Dendritic cell treated with granulocyte-macrophage colony-stimulating factor and Interleukin-4, amounts not matched to agents 40 ng/mL and 50 ng/mL, for 4 days (primary cell): ENCODE measurements at regions not wholly inside any gene's neighbourhood (a gene's known extent, or its start where the extent isn't known, plus 50 kb on each side); places are given as distances from the start of the nearest gene placed in this dataset.
"Not testable (repeated sequence)": the region's sequence is repeated elsewhere in the genome, so short reads cannot be mapped to it uniquely, and the experiment has no call there.

Source experiments
- H3K27ac Mint-ChIP-seq: one replicate; pipeline ENCODE4 v1.8.0; 2022; ENCODE audit warnings: mild to moderate bottlenecking, mixed read lengths
- H3K27me3 Mint-ChIP-seq: one replicate; pipeline ENCODE4 v1.8.0; 2022; ENCODE audit warnings: mild to moderate bottlenecking, mixed read lengths
- H3K36me3 Mint-ChIP-seq: one replicate; pipeline ENCODE4 v1.8.0; 2022; ENCODE audit warnings: low read depth, mixed read lengths
- H3K4me1 Mint-ChIP-seq: one replicate; pipeline ENCODE4 v1.8.0; 2022; ENCODE audit warnings: low read depth, mixed read lengths
- H3K4me3 Mint-ChIP-seq: one replicate; pipeline ENCODE4 v1.8.0; 2022; ENCODE audit warnings: mild to moderate bottlenecking, moderate library complexity, mixed read lengths
- H3K9me3 Mint-ChIP-seq: one replicate; pipeline ENCODE4 v1.8.0; 2022; ENCODE audit warnings: mixed read lengths
- intact Hi-C: fragments of 100-400 bp; cut with micrococcal nuclease; formaldehyde crosslinking; loops from one replicate; pipeline ENCODE4 v1.15.0; 2022

GRCh38 chr12:129959889-129960288 lies 56.1 kb upstream of the TMEM132D start:
- Mint-ChIP-seq H3K27ac (no peak overlapping the region), H3K4me1 (no peaks in the 10 kb centered on the region), H3K27me3 (no peaks in the 10 kb centered on the region), H3K4me3 (no peak overlapping the region), H3K9me3 (no peaks in the 10 kb centered on the region), H3K36me3 (no peaks in the 10 kb centered on the region)
- intact Hi-C loops, result no loop called here

- intact Hi-C loops, result no loop called here
- H3K4me1 Mint-ChIP-seq, result no peaks in the 10 kb centered on the region
- no peaks in the 10 kb centered on the region for H3K36me3 Mint-ChIP-seq
- no peaks in the 10 kb centered on the region for H3K9me3 Mint-ChIP-seq
- H3K4me3 Mint-ChIP-seq, result no peak overlapping the region
- H3K27ac Mint-ChIP-seq, result no peak overlapping the region
- no peaks in the 10 kb centered on the region for H3K27me3 Mint-ChIP-seq
These were observed 57.3 kb upstream of the TMEM132D start for GRCh38 chr12:129961091-129961490.

DNA sequence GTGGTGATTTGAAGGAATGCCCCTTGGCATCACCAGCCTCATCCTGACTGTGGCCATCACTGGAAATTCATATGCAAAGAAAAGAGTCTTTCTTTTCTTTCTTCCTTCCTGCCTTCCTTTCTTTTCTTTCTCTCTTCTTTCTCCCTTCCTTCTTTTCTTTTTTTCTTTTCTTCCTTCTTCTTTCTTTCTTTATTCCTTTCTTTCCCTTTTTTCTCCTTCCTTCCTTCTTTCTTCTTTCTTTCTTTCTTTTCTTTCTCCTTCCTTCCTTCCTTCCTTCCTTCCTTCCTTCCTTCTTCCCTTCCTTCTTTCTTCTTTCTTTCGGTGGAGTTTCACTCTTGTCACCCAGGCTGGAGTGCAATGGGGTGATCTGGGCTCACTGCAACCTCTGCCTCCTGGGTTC lies 58.0 kb upstream of the TMEM132D start:
- Mint-ChIP-seq H3K27ac (no peak overlapping the region), H3K27me3 (no peaks in the 10 kb centered on the region), H3K4me1 (no peaks in the 10 kb centered on the region)

GRCh38 chr12:129964300-129964699 lies 60.5 kb upstream of the TMEM132D start:
- Mint-ChIP-seq H3K36me3 (no peaks in the 10 kb centered on the region), H3K27ac (no peak overlapping the region), H3K4me3 (no peak overlapping the region), H3K9me3 (no peaks in the 10 kb centered on the region), H3K4me1 (no peaks in the 10 kb centered on the region), H3K27me3 (no peaks in the 10 kb centered on the region)
- intact Hi-C loops, result no loop called here

More for the DNA sequence above, 58.0 kb upstream of the TMEM132D start:
- H3K4me3 Mint-ChIP-seq, result no peak overlapping the region
- intact Hi-C loops, result no loop called here
- H3K36me3 Mint-ChIP-seq, result no peaks in the 10 kb centered on the region
- H3K9me3 Mint-ChIP-seq, result no peaks in the 10 kb centered on the region

GRCh38 chr12:129964826-129965457 lies 61.1 kb upstream of the TMEM132D start:
- Mint-ChIP-seq H3K9me3 (no peaks in the 10 kb centered on the region), H3K36me3 (no peaks in the 10 kb centered on the region), H3K4me1 (no peaks in the 10 kb centered on the region), H3K27ac (no peak overlapping the region), H3K4me3 (no peak overlapping the region), H3K27me3 (no peaks in the 10 kb centered on the region)
- intact Hi-C loops, result no loop called here

- no peak overlapping the region for H3K27ac Mint-ChIP-seq
- H3K36me3 Mint-ChIP-seq, result no peaks in the 10 kb centered on the region
- intact Hi-C loops, result no loop called here
- no peaks in the 10 kb centered on the region for H3K9me3 Mint-ChIP-seq
- no peak overlapping the region for H3K4me3 Mint-ChIP-seq
- H3K4me1 Mint-ChIP-seq, result no peaks in the 10 kb centered on the region
- no peaks in the 10 kb centered on the region for H3K27me3 Mint-ChIP-seq
These were observed 62.5 kb upstream of the TMEM132D start for GRCh38 chr12:129966146-129966995.

DNA sequence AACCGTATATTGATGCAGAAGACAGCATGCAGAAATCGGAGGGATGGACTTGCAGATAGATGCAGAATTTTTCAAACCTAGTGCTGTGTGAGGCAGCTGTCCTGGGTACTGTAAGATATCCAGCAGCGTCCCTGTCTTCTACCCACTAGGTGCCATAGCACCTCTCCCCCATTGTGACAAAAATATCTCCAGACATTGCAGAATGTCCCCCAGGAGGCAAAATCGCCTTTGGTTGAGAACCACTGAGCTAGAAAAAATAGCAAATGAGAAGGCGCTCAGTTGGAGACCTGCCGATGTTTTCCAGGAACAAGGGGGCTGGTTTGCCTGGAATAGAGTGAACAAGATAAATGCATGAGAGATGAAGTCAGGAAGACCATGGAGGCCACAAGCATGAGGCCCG lies 67.9 kb upstream of the TMEM132D start:
- Mint-ChIP-seq H3K4me1 (no peaks in the 10 kb centered on the region), H3K27ac (no peak overlapping the region), H3K4me3 (no peak overlapping the region), H3K9me3 (no peaks in the 10 kb centered on the region), H3K36me3 (no peaks in the 10 kb centered on the region), H3K27me3 (no peaks in the 10 kb centered on the region)
- intact Hi-C loops, result no loop called here

DNA sequence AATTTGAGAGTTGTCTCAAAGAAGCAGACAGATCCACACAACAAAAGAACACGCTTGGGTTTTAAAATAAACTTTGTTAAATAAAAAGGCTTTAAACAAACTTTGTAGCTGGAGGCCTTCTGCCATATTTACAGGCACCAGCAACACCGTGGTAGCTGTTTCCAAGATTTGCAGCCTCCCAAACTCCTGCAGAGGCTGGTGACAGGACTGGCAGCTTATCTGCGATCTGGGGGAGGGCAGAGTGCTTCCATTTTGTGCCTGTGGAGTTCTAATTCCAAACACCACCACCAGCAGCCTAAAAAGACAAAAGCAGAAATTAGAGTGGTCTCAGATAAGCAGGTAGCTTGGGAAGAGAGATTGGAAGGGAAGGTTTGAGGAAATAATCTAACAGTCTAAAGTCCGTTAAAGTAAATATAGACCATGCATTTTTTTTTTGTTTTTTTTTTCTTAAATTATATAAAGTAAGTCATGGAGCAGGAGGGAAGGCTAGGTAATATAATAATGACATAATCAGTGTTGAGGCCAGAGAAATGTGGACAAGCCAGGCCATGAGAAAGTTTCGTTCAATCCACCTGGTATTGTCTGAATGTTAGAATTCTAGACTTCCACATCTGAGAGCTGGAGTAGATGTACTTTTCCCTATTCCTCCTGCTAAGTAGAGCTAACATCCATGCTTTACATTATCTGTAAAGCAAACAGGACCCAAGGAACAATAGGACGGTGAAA lies 69.6 kb upstream of the TMEM132D start:
- Mint-ChIP-seq H3K27ac (no peak overlapping the region), H3K36me3 (no peaks in the 10 kb centered on the region), H3K4me3 (no peak overlapping the region), H3K27me3 (no peaks in the 10 kb centered on the region), H3K4me1 (no peaks in the 10 kb centered on the region), H3K9me3 (no peaks in the 10 kb centered on the region)
- intact Hi-C loops, result no loop called here

- H3K4me3 Mint-ChIP-seq, result no peak overlapping the region
- no peaks in the 10 kb centered on the region for H3K4me1 Mint-ChIP-seq
- H3K27me3 Mint-ChIP-seq, result no peaks in the 10 kb centered on the region
- peaks cover 13% of the 10 kb centered on the region for H3K9me3 Mint-ChIP-seq
- H3K36me3 Mint-ChIP-seq, result no peaks in the 10 kb centered on the region
- no peak overlapping the region for H3K27ac Mint-ChIP-seq
- intact Hi-C loops, result no loop called here
These were observed 80.3 kb upstream of the TMEM132D start for GRCh38 chr12:129984106-129984505.

DNA sequence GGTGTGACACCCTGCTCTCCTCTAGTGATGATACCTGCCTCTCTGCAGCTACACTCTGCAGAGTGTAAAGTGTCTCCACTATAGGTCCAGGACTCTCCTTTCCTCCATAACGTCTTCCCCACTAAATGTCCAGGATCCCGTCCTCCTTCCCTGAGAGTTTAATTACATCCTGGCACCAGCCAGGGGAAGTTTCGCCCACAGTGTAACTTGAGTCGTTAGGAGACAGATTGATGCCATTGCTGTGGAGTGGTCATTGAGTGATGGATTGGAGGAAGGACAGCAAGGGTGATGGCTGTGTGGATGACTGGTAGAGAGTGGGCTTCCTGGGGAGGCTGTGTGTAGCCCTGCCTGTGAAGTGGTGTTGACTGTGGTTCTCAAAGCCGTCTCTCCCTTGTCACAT lies 84.0 kb upstream of the TMEM132D start:
- Mint-ChIP-seq H3K27ac (no peak overlapping the region), H3K36me3 (no peaks in the 10 kb centered on the region), H3K9me3 (no peaks in the 10 kb centered on the region), H3K4me3 (no peak overlapping the region), H3K4me1 (no peaks in the 10 kb centered on the region), H3K27me3 (no peaks in the 10 kb centered on the region)
- intact Hi-C loops, result no loop called here

DNA sequence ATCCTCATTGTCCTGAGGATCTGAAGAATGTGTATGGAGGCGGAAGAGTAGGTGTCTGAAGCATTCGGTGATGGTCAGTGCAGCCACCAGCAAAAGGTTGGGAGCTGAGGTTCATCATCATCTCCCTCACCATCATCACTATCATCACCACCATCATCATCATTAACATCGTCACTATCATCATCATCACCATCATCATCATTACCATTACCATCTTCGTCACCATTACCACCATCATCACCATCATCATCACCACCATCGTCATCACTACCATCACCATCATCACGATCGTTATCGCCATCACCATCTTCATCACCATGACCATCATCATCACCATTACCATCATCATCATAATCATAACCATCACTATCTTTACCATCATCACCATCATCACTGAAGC lies 90.8 kb upstream of the TMEM132D start:
- Mint-ChIP-seq H3K36me3 (no peaks in the 10 kb centered on the region), H3K27ac (no peak overlapping the region), H3K4me1 (no peaks in the 10 kb centered on the region), H3K27me3 (no peaks in the 10 kb centered on the region), H3K4me3 (no peak overlapping the region), H3K9me3 (no peaks in the 10 kb centered on the region)
- intact Hi-C loops, result no loop called here

GRCh38 chr12:129997239-129997638 lies 93.4 kb upstream of the TMEM132D start:
- Mint-ChIP-seq H3K9me3 (no peaks in the 10 kb centered on the region), H3K4me1 (no peaks in the 10 kb centered on the region), H3K36me3 (no peaks in the 10 kb centered on the region)

DNA sequence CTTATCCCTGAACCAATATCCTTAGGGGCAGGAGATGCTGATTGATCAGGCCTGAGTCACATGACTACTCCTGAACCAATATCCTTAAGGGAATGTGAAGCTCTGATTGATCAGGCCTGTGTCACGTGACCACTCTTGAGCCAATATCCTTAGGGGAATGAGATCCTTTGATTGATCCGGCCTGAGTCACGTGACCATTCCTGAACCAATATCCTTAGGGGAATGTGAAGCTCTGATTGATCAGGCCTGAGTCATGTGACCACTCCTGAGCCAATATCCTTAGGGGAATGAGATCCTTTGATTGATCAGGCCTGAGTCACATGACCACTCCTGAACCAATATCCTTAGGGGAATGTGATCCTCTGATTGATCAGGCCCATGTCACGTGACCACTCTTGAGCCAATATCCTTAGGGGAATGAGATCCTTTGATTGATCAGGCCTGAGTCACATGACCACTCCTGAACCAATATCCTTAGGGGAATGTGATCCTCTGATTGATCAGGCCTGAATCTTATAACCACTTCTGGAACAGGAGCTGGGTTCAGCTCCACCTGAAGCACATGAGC lies 100.6 kb upstream of the TMEM132D start:
- H3K4me1 Mint-ChIP-seq, H3K9me3 Mint-ChIP-seq, H3K4me3 Mint-ChIP-seq, H3K27me3 Mint-ChIP-seq, intact Hi-C loops, H3K36me3 Mint-ChIP-seq, H3K27ac Mint-ChIP-seq: not testable (repeated sequence)

More at GRCh38 chr12:129997239-129997638, 93.4 kb upstream of the TMEM132D start:
- H3K27ac Mint-ChIP-seq, result no peak overlapping the region
- H3K4me3 Mint-ChIP-seq, result no peak overlapping the region
- H3K27me3 Mint-ChIP-seq, result no peaks in the 10 kb centered on the region
- intact Hi-C loops, result no loop called here

- H3K36me3 Mint-ChIP-seq, result no peaks in the 10 kb centered on the region
These were observed 103.9 kb upstream of the TMEM132D start for GRCh38 chr12:130007771-130008170.

More at GRCh38 chr12:130007771-130008170, 103.9 kb upstream of the TMEM132D start:
- H3K27ac Mint-ChIP-seq, result no peak overlapping the region
- H3K4me3 Mint-ChIP-seq, result no peak overlapping the region
- no peaks in the 10 kb centered on the region for H3K4me1 Mint-ChIP-seq
- no peaks in the 10 kb centered on the region for H3K27me3 Mint-ChIP-seq
- intact Hi-C loops, result no loop called here
- no peaks in the 10 kb centered on the region for H3K9me3 Mint-ChIP-seq
